ENCODE measurements at regions not wholly inside any gene's neighbourhood (a gene's known extent, or its start where the extent isn't known, plus 50 kb on each side); places are given as distances from the start of the nearest gene placed in this dataset.
"Not testable (repeated sequence)": the region's sequence is repeated elsewhere in the genome, so short reads cannot be mapped to it uniquely, and the experiment has no call there.

GRCh38 chr12:127797918-127798317 is 469.1 kb upstream of the TMEM132C start:
- TF ChIP-seq EP300 (IDR thresholded peaks at IDR 0.05): no peak
- peaks cover 0 to 12% (median 0%) of the 10 kb centered on the region in 4 donors for H3K9me3 ChIP-seq
- no peak overlapping the region for H3K4me3 ChIP-seq
- no peaks in the 10 kb centered on the region for H3K36me3 ChIP-seq
- intact Hi-C loops (cut with DNase I): no loop called here
- 85% methylated on average over 3 of the region's 3 CpGs for WGBS
- no peaks in the 10 kb centered on the region for H3K27me3 ChIP-seq
- DNase-seq (ENCODE audit: extremely low spot score): no peak
- H3K4me1 ChIP-seq: no peaks in the 10 kb centered on the region
- H3K27ac ChIP-seq (replicated peaks in 1 of 4): no peak overlapping the region

DNA sequence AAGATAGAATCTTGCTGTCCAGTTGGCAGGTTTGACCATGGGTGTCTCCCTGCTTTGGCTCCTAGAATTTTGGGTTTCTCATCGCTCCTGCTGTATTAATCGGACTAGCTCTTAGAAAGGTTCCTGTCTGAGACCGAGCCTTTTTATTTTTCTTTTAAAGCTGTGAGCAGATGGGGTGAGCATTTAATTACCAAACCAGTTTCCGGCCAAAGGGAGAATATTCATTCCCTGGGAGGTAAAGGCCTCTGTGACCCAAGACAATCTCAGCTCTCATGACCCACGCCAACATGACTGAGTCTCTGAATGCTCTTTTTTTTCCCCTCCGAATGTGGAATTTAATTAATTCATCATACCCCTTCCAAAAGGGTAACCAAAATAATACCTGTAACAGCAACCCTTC is 464.7 kb upstream of the TMEM132C start:
- intact Hi-C loops (cut with DNase I): no loop called here
- no peak for DNase-seq (ENCODE audit: extremely low spot score)

GRCh38 chr12:127803545-127803944 is 463.4 kb upstream of the TMEM132C start:
- H3K36me3 ChIP-seq: no peaks in the 10 kb centered on the region
- H3K9me3 ChIP-seq: no peaks in the 10 kb centered on the region
- no peak overlapping the region for H3K4me3 ChIP-seq
- no peak overlapping the region for H3K27ac ChIP-seq (replicated peaks in 1 of 4)
- peaks cover 0 to under 1% (median 0%) of the 10 kb centered on the region in 4 donors for H3K4me1 ChIP-seq
- WGBS: 49% methylated on average over 3 of the region's 3 CpGs
- no peak for DNase-seq (ENCODE audit: extremely low spot score)
- intact Hi-C loops (cut with DNase I): no loop called here
- TF ChIP-seq CTCF (IDR thresholded peaks at IDR 0.05) (no peak), POLR2AphosphoS5 (IDR thresholded peaks at IDR 0.05) (no peak), EP300 (IDR thresholded peaks at IDR 0.05) (no peak)
- no peaks in the 10 kb centered on the region for H3K27me3 ChIP-seq

More for the DNA sequence above, 464.7 kb upstream of the TMEM132C start:
- H3K4me1 ChIP-seq: no peaks in the 10 kb centered on the region
- WGBS: 87% methylated on average over 6 of the region's 6 CpGs
- no peaks in the 10 kb centered on the region for H3K36me3 ChIP-seq
- TF ChIP-seq EP300 (IDR thresholded peaks at IDR 0.05) (no peak), CTCF (IDR thresholded peaks at IDR 0.05) (no peak)
- H3K9me3 ChIP-seq: no peaks in the 10 kb centered on the region
- H3K4me3 ChIP-seq: no peak overlapping the region
- no peak overlapping the region for H3K27ac ChIP-seq (replicated peaks in 1 of 4)
- H3K27me3 ChIP-seq: no peaks in the 10 kb centered on the region

GRCh38 chr12:127809275-127809674 is 457.7 kb upstream of the TMEM132C start:
- no peaks in the 10 kb centered on the region for H3K9me3 ChIP-seq
- H3K4me1 ChIP-seq: peaks cover 0 to 39% (median 32%) of the 10 kb centered on the region in 4 donors
- H3K27me3 ChIP-seq: no peaks in the 10 kb centered on the region
- no peaks in the 10 kb centered on the region for H3K36me3 ChIP-seq
- no peak for DNase-seq (ENCODE audit: extremely low spot score)
- peak overlapping the region in 3 of 4 donors; percentile 31 to 57 (median 52) for H3K27ac ChIP-seq (replicated peaks in 1 of 4)
- no peak overlapping the region for H3K4me3 ChIP-seq
- no peak for TF ChIP-seq CTCF (IDR thresholded peaks at IDR 0.05)
- no peak for TF ChIP-seq POLR2A (IDR thresholded peaks at IDR 0.05; ENCODE audit: low read depth)
- TF ChIP-seq POLR2AphosphoS5 (IDR thresholded peaks at IDR 0.05): peak in 1 of 2 donors; percentile 43
- no peak for TF ChIP-seq EP300 (IDR thresholded peaks at IDR 0.05)
- WGBS: 32% methylated on average over 1 of the region's 1 CpG
- intact Hi-C loops (cut with DNase I): no loop called here

DNA sequence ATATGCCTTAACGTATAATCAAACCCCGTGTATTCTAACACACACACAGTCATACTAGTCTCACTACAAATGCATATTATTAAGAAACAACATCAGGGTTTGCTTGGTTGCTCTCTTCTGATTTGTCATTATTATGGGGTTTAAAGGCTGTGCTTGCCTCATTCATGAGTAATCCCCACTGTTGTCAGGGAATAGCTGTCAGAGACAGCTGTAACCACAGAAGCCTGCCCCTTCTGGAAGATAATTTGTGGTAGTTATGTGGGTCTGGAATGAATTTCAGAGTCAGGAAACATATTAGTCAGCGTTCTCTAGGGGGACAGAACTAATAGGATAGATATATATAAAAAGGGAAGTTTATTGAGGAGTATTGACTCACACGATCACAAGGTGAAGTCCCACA is 456.9 kb upstream of the TMEM132C start:
- no peaks in the 10 kb centered on the region for H3K9me3 ChIP-seq
- DNase-seq (ENCODE audit: extremely low spot score): no peak
- intact Hi-C loops (cut with DNase I): no loop called here
- TF ChIP-seq POLR2AphosphoS5 (IDR thresholded peaks at IDR 0.05) (peak; percentile 9 to 22), EP300 (IDR thresholded peaks at IDR 0.05) (no peak)
- peak overlapping the region in 3 of 4 donors; percentile 31 to 57 (median 52) for H3K27ac ChIP-seq (replicated peaks in 1 of 4)
- H3K27me3 ChIP-seq: no peaks in the 10 kb centered on the region
- H3K4me1 ChIP-seq: peaks cover 0 to 39% (median 32%) of the 10 kb centered on the region in 4 donors
- H3K4me3 ChIP-seq: no peak overlapping the region
- WGBS: 47% methylated on average over 4 of the region's 4 CpGs
- no peaks in the 10 kb centered on the region for H3K36me3 ChIP-seq

- H3K9me3 ChIP-seq; H3K36me3 ChIP-seq; H3K4me3 ChIP-seq; H3K27me3 ChIP-seq; DNase-seq (ENCODE audit: extremely low spot score); intact Hi-C loops (cut with DNase I): not testable (repeated sequence)
- Histone ChIP-seq H3K4me1 (peaks cover 0 to 39% (median 32%) of the 10 kb centered on the region in 4 donors), H3K27ac (replicated peaks in 1 of 4) (peak overlapping the region in 3 of 4 donors; percentile 31 to 57 (median 52))
- WGBS: 56% methylated on average over 4 of the region's 4 CpGs
These were observed 456.5 kb upstream of the TMEM132C start for GRCh38 chr12:127810459-127810858.
